ENCODE measurements at regions not wholly inside any gene's neighbourhood (a gene's known extent, or its start where the extent isn't known, plus 50 kb on each side); places are given as distances from the start of the nearest gene placed in this dataset.

DNA sequence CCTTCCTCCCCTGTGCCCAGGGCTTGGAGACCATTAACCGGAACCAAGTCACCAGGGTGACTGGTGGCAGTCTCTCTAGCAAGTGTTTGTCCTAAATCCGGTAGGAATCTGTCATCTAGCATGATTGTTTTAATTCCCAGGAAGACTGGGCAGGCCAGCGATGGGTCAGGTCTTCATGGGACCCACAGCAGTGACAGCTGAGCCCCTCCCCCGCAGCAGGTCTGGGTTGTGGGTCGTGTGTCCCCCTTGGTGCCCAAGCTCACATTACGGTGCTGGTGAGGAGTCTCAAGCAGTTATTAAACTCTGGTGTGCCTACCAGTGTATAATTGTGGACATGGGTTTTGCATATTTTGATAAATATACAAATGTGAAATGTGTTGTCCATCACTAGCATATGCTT is 466.5 kb downstream of the MATN1 start:
- H3K9me3 ChIP-seq, result no peaks in the 10 kb centered on the region
- H3K36me3 ChIP-seq, result no peaks in the 10 kb centered on the region
- no peak overlapping the region for H3K27ac ChIP-seq
- H3K27me3 ChIP-seq, result peaks cover 0 to 21% of the 10 kb centered on the region in 2 donors
- 82 to 85% methylated on average over 6 of the region's 6 CpGs for WGBS, 2 donors
- no peaks in the 10 kb centered on the region for H3K4me1 ChIP-seq
- DNase-seq (ENCODE audit: low spot score in 2 of 2), result no peak
- no peak for TF ChIP-seq POLR2A (IDR thresholded peaks at IDR 0.05)
- no peak for TF ChIP-seq EP300 (IDR thresholded peaks at IDR 0.05)
- TF ChIP-seq, protein P1, sequence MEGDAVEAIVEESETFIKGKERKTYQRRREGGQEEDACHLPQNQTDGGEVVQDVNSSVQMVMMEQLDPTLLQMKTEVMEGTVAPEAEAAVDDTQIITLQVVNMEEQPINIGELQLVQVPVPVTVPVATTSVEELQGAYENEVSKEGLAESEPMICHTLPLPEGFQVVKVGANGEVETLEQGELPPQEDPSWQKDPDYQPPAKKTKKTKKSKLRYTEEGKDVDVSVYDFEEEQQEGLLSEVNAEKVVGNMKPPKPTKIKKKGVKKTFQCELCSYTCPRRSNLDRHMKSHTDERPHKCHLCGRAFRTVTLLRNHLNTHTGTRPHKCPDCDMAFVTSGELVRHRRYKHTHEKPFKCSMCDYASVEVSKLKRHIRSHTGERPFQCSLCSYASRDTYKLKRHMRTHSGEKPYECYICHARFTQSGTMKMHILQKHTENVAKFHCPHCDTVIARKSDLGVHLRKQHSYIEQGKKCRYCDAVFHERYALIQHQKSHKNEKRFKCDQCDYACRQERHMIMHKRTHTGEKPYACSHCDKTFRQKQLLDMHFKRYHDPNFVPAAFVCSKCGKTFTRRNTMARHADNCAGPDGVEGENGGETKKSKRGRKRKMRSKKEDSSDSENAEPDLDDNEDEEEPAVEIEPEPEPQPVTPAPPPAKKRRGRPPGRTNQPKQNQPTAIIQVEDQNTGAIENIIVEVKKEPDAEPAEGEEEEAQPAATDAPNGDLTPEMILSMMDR (IDR thresholded peaks at IDR 0.05), result no peak
- no peak overlapping the region for H3K4me3 ChIP-seq

DNA sequence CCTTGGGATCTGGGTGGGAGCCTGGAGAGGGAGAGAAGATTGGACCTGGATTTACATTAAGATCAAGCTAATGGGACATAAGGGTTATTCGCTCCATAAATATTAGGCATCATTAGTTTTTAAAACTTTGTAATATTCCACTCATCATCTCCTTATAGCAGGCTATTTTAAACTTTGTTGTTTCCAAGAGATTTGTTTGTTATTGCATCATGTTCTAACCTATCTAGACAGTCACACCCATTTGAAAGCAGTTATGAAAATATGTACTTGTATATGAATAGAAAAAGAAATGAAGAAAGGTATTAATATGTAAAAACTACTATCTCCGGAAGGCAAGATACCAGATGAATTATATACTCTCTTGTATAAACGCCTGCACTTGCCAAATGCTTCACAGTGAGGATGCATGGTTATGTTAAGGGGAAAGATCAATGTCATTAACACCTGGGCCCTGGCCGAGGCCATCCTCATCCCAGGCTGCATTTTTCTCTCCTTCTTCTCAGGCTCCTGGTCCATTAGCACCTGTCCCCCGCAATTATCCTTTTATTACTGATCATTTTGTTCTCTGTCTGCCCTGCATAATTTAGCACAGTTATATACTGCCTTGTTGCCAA is 468.2 kb downstream of the MATN1 start:
- no peak for DNase-seq (ENCODE audit: low spot score in 2 of 2)
- H3K4me1 ChIP-seq, result no peaks in the 10 kb centered on the region
- no peak for TF ChIP-seq EP300 (IDR thresholded peaks at IDR 0.05)
- TF ChIP-seq, protein P1 (IDR thresholded peaks at IDR 0.05), result no peak
- H3K27me3 ChIP-seq, result peaks cover 0 to 28% of the 10 kb centered on the region in 2 donors
- H3K4me3 ChIP-seq, result no peak overlapping the region
- no peaks in the 10 kb centered on the region for H3K36me3 ChIP-seq
- H3K27ac ChIP-seq, result no peak overlapping the region
- 62 to 65% methylated on average over 5 of the region's 5 CpGs for WGBS, 2 donors
- no peaks in the 10 kb centered on the region for H3K9me3 ChIP-seq

DNA sequence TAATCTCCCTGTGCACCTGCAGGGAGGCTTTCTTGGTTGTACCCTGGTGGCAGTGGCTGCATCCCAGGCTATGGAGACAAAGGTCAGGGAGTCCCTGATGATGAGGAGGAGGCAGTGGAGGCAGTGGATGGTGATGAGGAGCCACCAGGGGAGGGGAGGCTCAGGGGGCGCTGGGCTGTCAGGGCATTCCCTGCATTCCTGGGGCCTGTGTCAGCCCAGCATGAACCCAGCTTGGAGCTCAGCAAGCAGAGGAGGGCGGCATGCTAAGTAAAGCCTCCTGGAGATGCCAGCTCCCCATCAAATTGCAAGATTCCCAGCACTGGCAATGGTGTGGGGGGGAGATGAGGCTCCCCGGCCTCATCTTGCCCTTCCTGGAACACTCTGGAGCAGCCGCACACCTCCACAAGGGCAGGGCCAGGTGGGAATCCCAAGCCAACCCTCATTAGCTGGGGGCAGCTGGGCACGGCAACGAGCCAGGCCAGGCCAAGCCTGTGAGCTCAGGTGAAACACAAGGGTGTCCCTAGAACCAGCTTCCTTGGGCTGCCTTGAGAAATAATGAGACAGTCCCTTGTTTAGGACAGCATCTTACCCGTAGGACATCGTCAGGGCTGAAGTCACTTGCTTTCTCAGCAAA is 469.5 kb downstream of the MATN1 start:
- 54 to 71% methylated on average over 5 to 8 of the region's 8 CpGs for WGBS, 2 donors
- H3K9me3 ChIP-seq, result no peaks in the 10 kb centered on the region
- H3K4me1 ChIP-seq, result no peaks in the 10 kb centered on the region
- no peak overlapping the region for H3K4me3 ChIP-seq
- no peaks in the 10 kb centered on the region for H3K36me3 ChIP-seq
- no peak overlapping the region for H3K27ac ChIP-seq
- peaks cover 0 to 31% of the 10 kb centered on the region in 2 donors for H3K27me3 ChIP-seq
- no peak for DNase-seq (ENCODE audit: low spot score in 2 of 2)
- TF ChIP-seq, protein P1 (IDR thresholded peaks at IDR 0.05), result no peak
- TF ChIP-seq EP300 (IDR thresholded peaks at IDR 0.05), result no peak
- TF ChIP-seq POLR2A (IDR thresholded peaks at IDR 0.05), result no peak

DNA sequence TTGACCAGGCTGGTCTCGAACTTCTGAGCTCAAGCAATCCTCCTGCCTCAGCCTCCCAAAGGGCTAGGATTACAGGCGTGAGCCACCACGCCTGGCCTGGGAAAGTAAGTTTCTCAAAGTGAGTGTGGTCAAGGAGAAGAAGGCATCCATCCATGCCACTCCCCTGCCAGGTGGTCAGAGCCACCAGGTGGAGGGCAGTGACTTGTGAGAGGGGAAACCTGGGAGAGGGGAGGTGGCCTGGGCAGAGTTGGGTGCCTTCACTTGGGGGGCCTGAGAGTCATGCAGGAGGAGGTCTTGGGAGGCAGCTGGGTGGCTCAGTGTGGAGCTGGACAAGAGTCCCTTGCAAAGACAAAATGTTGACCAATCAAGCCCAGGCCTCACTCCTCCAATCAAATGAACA is 470.0 kb downstream of the MATN1 start:
- Histone ChIP-seq H3K4me1 (no peaks in the 10 kb centered on the region), H3K4me3 (no peak overlapping the region), H3K27ac (no peak overlapping the region), H3K36me3 (no peaks in the 10 kb centered on the region), H3K9me3 (no peaks in the 10 kb centered on the region), H3K27me3 (peaks cover 0 to 36% of the 10 kb centered on the region in 2 donors)
- DNase-seq (ENCODE audit: low spot score in 2 of 2), result no peak
- 86 to 87% methylated on average over 3 of the region's 3 CpGs for WGBS, 2 donors
- TF ChIP-seq, protein P1 (IDR thresholded peaks at IDR 0.05), result no peak
- TF ChIP-seq POLR2A (IDR thresholded peaks at IDR 0.05) (no peak), EP300 (IDR thresholded peaks at IDR 0.05) (no peak)

DNA sequence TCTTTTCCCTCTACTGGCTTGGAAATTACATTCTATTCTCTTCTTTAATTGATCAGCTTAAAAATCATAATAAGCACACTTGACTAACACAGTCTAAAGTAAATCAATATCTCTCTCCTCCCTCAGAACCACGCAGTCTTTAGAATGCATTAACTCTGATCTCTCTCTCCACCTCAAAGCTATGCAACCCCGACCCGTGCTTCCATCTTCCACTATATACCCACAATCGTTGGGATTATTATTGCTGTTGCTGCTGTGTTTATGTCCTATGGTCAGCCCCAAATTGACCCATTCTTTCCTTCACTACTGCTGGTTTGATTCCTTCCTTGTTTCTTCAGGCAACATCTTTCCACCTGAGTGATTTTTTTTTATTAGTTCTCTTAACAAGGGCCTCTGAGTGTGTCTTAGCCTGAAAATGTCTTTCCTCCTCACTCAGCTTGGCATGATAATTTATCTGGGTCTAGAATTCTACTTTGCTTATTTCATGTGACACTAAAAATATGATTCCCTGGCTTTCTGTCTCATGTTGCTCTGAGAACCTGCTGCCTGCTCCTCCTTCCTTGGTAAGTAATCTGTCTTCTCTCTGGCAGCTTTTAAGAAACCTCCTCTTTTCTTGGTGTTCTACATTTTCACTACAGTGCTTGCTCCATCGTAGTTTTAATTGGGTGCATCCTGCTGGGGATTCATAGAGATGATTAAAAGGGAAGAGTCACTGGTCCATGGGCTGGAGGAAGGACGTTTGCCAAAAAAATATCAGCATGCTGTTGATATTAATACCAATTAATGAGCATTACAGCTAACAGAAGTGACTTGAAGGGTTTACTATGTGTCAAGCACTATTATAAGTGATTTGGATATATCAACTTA is 472.2 kb downstream of the MATN1 start:
- no peaks in the 10 kb centered on the region for H3K36me3 ChIP-seq
- H3K4me3 ChIP-seq, result no peak overlapping the region
- H3K27ac ChIP-seq, result no peak overlapping the region
- no peaks in the 10 kb centered on the region for H3K9me3 ChIP-seq
- H3K4me1 ChIP-seq, result no peaks in the 10 kb centered on the region
- 45 to 47% methylated on average over 6 of the region's 6 CpGs for WGBS, 2 donors
- TF ChIP-seq EP300 (IDR thresholded peaks at IDR 0.05), result no peak
- TF ChIP-seq, protein P1 (IDR thresholded peaks at IDR 0.05), result no peak
- TF ChIP-seq POLR2A (IDR thresholded peaks at IDR 0.05), result no peak
- peaks cover 0 to 34% of the 10 kb centered on the region in 2 donors for H3K27me3 ChIP-seq
- DNase-seq (ENCODE audit: low spot score in 2 of 2), result no peak
